DMS 273 treated with DMSO at 0.1 percent for 48 hours (cell line): ENCODE measurements at regions not wholly inside any gene's neighbourhood (a gene's known extent, or its start where the extent isn't known, plus 50 kb on each side); places are given as distances from the start of the nearest gene placed in this dataset.

ENCODE experiments used
- DNase-seq: peaks from one replicate; lab custom pipeline; 2025; lab: John Stamatoyannopoulos, UW

DNA sequence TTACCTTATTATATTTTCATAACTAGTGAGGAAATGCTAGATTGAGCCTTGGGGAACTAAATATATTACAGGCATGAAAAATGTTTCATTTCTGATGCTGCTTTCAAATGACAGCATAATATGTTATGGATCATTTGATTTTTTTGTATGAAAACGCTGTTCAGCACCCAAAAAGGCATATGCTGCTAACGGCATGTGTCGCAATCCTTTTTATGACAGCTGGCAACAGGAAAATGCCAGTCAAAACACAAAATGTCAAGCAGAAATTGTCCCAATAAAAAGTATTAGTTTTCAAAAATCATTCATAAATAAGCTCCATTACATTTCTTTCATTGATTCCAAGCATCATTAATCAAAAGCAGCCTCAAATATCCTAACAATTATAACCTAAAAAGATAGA, 1244.5 kb downstream of the PCDH7 start:
- no peak for DNase-seq

- no peak for DNase-seq
Observed at GRCh38 chr4:31968842-31969241, 1248.7 kb downstream of the PCDH7 start.

DNA sequence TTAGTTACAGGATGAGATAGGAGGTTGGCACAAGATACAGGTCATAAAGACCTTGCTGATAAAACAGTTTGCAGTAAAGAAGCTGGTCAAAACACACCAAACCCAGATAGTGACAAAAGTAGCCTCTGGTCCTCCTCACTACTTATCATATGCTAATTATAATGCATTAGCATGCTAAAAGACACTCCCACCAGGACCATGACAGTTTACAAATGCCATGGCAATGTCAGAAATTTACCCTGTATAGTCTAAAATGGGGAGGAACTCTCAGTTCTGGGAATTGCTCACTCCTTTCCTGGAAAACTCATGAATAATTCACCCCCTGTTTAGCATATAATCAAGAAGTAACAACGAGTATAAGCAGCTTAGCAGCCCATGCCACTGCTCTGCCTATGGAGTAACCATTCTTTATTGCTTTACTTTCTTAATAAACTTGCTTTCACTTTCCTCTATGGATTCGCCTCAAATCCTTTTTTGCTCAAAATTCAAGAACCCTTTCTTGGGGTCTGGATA, 1254.4 kb downstream of the PCDH7 start:
- DNase-seq, result no peak

DNA sequence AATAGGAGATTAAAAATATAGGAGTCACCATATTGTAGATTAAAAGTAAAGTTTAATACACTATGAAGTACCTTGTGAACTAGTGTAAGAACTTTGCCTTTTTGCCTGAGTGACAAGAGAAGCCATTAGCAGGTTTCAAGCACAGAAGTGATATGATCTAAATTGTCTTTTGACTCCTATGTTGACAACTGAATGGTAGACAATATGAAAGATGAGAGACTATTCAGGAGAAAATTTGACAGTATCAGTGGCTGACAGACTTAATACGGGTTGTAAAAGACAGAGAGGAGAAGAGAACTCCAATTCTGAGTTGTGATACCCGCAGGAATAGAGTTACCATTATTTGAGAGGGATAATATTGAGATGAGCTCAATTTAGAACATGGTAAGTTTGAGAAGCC, 1259.8 kb downstream of the PCDH7 start:
- no peak for DNase-seq

GRCh38 chr4:31983246-31983645, 1263.1 kb downstream of the PCDH7 start:
- no peak for DNase-seq

- no peak for DNase-seq
Observed at GRCh38 chr4:31983677-31984076, 1263.5 kb downstream of the PCDH7 start.

DNA sequence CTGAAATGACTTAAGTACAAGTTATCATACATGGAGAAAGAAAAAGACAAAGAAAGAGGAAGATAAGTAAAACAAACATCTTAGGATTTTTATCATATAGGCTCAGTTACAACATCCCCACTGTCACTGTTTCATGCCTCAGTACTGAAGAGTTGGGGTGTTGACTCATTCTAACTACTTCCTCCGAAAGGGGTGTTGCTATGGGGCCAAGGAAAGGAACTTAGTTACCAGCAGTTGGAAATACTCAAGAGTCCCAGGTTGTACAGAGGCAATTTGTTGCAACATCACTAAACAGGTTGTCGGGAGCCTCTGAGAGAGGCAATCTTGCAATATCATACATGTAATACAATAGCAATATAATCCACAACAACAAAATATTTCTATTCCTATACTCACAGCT, 1264.7 kb downstream of the PCDH7 start:
- no peak for DNase-seq

DNA sequence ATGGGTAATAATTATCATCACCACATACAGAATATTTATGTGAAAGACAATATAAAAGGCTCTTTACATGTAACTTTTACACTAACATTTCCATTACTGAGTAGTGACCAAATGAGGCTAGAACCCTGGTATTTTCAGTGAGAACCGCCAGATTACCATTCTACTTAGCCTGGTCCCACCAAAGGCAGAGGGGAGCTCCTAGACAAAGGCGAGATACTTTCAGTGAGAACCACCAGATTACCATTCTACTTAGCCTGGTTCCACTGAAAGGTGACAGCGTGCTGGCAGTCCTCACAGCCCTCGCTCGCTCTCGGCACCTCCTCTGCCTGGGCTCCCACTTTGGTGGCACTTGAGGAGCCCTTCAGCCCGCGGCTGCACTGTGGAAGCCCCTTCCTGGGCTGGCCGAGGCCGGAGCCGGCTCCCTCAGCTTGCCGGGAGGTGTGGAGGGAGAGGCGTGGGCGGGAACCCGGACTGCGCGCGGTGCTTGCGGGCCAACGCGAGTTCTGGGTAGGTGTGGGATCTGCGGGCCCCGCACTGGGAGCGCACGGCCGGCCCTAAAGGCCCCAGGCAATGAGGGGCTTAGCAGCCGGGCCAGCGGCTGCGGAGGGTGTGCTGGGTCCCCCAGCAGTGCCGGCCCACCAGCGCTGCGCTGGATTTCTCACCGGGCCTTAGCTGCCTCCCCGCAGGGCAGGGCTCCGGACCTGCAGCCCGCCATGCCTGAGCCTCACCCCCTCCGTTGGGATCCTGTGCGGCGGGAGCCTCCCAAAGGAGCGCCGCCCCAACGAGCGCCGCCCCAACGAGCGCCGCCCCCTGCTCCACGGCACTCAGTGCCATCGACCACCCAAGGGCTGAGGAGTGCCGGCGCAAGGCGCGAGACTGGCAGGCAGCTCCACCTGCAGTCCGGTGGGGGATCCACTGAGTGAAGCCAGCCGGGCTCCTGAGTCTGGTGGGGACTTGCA, 1276.1 kb downstream of the PCDH7 start:
- DNase-seq, result no peak

DNA sequence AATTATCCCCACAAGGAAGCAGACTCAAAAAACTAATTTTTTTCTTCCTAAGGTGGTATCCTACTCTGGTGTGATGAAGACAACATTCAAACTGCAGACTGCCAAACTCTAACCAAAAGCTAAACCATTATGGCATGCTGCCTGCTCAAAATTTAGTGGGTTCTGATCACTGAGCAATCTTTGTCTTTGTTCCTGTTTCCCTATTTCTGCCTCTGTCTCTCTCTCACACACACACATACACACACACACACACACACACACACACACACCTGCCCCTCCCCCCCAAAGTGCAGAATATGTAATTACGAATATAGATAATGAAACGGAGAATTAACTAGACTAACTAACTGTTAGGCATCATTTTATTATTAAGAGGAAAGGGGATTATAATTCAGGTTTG, 1278.6 kb downstream of the PCDH7 start:
- no peak for DNase-seq

- DNase-seq, result no peak
Observed at GRCh38 chr4:31999848-32000247, 1279.7 kb downstream of the PCDH7 start.

GRCh38 chr4:32000846-32001488, 1280.8 kb downstream of the PCDH7 start:
- no peak for DNase-seq

DNA sequence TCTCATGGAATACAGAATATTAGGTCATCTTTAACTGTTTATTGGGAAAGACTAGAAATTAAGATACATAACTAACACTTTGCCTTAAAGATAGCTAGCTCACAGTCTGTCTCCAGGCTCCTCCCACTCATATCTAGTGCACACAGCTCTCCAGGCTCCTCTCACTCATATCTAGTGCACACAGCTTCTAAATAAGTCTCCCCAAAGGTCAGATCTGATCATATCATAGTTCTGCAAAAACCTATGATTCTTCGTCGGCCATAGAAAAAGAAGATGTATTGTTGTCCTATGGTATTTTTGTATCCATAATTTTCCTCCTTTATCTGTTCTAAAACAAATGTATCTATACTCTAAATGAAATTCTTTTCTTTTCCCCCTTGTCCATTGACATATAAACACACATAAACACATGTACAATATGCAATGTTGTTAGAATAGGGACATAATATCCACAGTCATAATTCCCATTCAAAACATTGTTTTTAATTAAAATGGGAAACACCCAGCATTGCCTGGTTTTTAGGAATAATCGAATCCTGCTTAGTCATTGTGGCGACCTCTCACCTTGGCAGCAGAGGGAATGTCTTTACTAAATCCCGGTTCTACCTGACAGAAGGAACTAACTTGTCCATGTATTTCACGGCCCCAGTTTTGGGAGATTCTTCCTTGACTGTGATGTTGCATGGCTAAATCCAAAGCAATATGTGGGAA, 1282.0 kb downstream of the PCDH7 start:
- no peak for DNase-seq

DNA sequence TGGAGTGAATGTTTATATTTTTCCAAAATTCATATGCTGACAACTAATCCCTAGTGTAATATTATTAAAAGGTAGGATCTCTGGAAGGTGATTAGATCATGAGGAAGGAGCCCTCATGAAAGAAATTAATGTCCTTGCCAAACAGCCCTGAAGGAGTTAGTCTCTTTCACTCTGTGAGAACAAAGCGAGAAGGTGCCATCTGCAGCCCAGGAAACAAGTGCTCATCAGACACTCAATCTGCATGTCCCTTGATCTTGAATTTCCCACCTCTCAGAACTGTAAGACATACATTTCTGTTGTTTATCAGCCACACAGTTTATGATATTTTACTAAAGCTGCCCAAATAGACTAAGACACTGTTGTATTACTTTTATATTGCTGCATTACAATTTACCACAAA, 1283.4 kb downstream of the PCDH7 start:
- no peak for DNase-seq

GRCh38 chr4:32010221-32010620, 1290.1 kb downstream of the PCDH7 start:
- no peak for DNase-seq

DNA sequence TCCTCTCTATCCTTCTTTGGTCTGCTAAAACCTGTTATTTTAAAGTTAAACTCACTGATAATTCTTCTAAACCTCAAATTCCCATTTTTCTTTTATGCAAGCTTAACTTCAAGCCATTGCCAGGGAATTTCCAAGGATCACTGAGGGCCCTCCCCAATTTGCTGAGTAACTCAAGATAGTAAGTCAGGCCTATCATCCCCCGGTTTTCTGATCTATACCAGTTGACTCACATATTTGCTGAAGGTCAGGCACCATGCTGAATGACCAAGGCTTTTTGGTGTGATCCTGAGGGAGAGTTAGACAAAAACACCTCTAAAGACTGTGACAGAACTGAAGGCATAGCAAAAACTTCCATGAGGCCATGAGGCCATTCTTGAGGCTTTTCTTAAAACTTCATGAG, 1301.9 kb downstream of the PCDH7 start:
- DNase-seq, result no peak

DNA sequence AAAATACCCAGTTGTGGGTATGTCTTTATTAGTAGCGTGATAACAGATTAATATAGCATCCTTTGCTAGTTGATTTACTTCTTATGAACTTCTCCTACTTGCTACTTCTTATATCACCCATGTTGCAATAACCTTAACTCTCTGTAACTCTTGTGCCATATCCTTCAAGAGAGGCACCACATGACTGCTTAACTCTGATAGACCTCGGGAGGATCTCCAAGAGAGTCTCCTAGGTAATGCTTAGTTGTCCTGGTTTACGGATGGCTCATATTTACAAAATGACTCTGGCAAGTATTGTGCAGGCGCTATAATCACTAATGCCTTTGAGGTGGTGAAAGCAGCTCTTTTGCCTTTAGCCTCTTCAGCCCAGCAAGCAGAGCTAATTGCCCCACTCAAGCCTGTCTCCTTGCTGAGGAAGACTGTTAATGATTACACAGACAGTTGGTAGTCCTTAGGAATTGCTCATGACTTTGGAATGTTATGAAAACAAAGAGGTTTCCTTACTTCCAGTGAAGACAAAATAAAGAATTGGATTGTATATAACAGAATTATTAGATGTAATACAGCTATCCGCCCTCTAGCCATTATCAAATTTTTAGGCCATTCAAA, 1305.8 kb downstream of the PCDH7 start:
- no peak for DNase-seq

DNA sequence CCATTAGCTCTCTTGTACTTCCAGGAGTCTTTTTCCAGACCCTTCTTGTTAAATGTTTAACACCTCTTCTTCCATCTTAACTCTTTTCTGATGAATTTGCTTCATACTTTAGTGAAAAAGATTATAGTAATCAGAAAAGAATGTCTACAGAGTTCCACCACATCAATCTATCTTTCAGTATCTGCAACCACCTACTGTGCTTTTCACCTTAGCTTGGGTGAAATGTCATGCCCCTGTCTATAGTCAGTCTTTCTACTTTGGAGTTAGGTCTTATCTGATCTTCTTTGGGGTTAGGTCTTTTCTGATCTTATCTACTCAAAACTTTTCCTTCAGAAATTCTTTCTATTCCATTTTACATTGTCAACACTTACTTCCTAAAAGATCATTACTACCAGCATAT, 1310.2 kb downstream of the PCDH7 start:
- no peak for DNase-seq

DNA sequence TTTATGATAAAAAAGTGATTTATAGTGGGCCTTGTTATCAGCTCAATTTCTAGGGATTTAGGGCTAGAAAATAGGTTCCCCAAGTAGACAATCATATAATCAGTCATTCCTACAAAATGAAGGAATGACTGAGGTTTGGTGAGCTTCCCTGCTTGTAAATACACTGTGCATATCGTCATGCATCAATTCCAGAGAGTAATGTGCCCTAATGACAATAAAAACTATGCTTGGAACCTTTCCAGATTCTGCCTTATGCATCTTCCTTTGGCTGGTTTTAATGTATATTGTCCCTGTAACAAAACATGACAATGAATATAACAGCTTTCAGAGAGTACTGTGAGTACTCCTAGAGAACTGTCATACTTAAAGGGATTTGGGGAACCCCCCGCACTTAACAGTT, 1310.9 kb downstream of the PCDH7 start:
- DNase-seq, result no peak

- no peak for DNase-seq
Observed at GRCh38 chr4:32032136-32032672, 1312.0 kb downstream of the PCDH7 start.

GRCh38 chr4:32037399-32037798, 1317.2 kb downstream of the PCDH7 start:
- no peak for DNase-seq

- DNase-seq, result no peak
Observed at GRCh38 chr4:32042486-32043247, 1322.5 kb downstream of the PCDH7 start.
